Loucy (cell line): ENCODE measurements at regions not wholly inside any gene's neighbourhood (a gene's known extent, or its start where the extent isn't known, plus 50 kb on each side); places are given as distances from the start of the nearest gene placed in this dataset.

Experiments
- H2AFZ ChIP-seq: fragments of 200-600 bp; sonication (generic); 2 replicates; pipeline ENCODE4 v1.6.0; 2016; ENCODE audit warnings: antibody characterized with exemption, mild to moderate bottlenecking, low read length, moderate library complexity
- H3F3A ChIP-seq: fragments of 200-600 bp; 2 replicates; pipeline ENCODE4 v1.6.0; 2016; ENCODE audit warnings: antibody characterized with exemption, low read depth, mild to moderate bottlenecking
- H3K27me3 ChIP-seq: fragments of 200-600 bp; sonication (generic); 2 replicates; pipeline ENCODE4 v1.6.1; 2014; ENCODE audit warnings: low read length, mild to moderate bottlenecking; ENCODE audit not compliant: insufficient read depth, poor library complexity, severe bottlenecking
- H3K36me3 ChIP-seq: fragments of 200-600 bp; sonication (generic); 2 replicates; pipeline ENCODE4 v1.6.1; 2016; ENCODE audit warnings: low read length; ENCODE audit not compliant: insufficient read depth
- H3K4me1 ChIP-seq: fragments of 200-600 bp; sonication (generic); 2 replicates; pipeline ENCODE4 v1.5.1; 2014; ENCODE audit warnings: low read length, mild to moderate bottlenecking; ENCODE audit not compliant: insufficient read depth, poor library complexity, severe bottlenecking
- H3K4me2 ChIP-seq: fragments of 200-600 bp; sonication (generic); 2 replicates; pipeline ENCODE4 v1.6.0; 2014; ENCODE audit warnings: antibody characterized with exemption, low read length, low read depth, mild to moderate bottlenecking; ENCODE audit not compliant: poor library complexity, severe bottlenecking
- H3K4me3 ChIP-seq: fragments of 200-600 bp; sonication (generic); 2 replicates; pipeline ENCODE4 v1.5.1; 2014; ENCODE audit warnings: low read length, mild to moderate bottlenecking, mixed read lengths; ENCODE audit not compliant: poor library complexity, severe bottlenecking
- H3K79me2 ChIP-seq: fragments of 200-600 bp; sonication (generic); 2 replicates; pipeline ENCODE4 v1.6.1; 2014; ENCODE audit warnings: low read length; ENCODE audit not compliant: insufficient read depth
- H3K9ac ChIP-seq: fragments of 200-600 bp; sonication (generic); 2 replicates; pipeline ENCODE4 v1.6.0; 2014; ENCODE audit warnings: mild to moderate bottlenecking, low read depth, low read length, moderate library complexity; ENCODE audit not compliant: poor library complexity, severe bottlenecking
- H3K9me2 ChIP-seq: fragments of 200-600 bp; sonication (generic); replicated peaks from 2 replicates; pipeline ENCODE4 v1.6.1; 2016; ENCODE audit warnings: low read depth, low read length, mixed read lengths
- H3K9me3 ChIP-seq: fragments of 200-600 bp; sonication (generic); 2 replicates; pipeline ENCODE4 v1.6.1; 2014; ENCODE audit warnings: mild to moderate bottlenecking, antibody characterized with exemption, low read length, low read depth; ENCODE audit not compliant: insufficient read depth
- H4K20me1 ChIP-seq: fragments of 200-600 bp; sonication (generic); 2 replicates; pipeline ENCODE4 v1.6.0; 2014; ENCODE audit warnings: antibody characterized with exemption, low read length, mild to moderate bottlenecking; ENCODE audit not compliant: insufficient read depth, poor library complexity, severe bottlenecking
- CTCF ChIP-seq: fragments of 200-600 bp; sonication (generic); conservative IDR thresholded peaks from 2 replicates; pipeline ENCODE4 v1.5.1; 2014; ENCODE audit warnings: mild to moderate bottlenecking, antibody characterized with exemption, low read length
- EZH2phosphoT487 ChIP-seq: fragments of 200-600 bp; IDR thresholded peaks from 2 replicates; pipeline ENCODE4 v1.6.1; 2018; ENCODE audit warnings: antibody characterized with exemption, mild to moderate bottlenecking, moderate library complexity, borderline replicate concordance

DNA sequence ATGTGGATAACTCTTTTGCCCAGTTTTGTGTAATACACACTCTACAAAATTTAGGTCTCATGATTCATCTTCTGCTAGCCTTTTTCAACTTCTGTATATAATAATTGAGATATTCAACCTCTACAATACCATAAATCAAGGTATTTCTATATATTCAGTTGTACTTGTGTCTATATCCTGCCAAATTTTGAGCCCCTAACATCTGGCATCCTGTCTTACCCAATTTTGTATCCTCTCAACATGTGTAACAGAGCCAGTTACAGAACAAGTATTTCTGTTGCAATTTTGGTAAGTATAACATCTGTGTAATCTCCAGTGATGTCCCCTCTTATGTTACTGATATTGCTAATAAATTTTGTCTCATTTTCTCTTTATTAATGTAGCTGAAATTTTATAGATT is 145.8 kb downstream of the TRIB2 start:
- H2AFZ ChIP-seq = no peak overlapping the region
- peaks cover 16% of the 10 kb centered on the region for H3K27me3 ChIP-seq
- H3K9me2 ChIP-seq = no peaks in the 10 kb centered on the region
- H3K36me3 ChIP-seq = no peaks in the 10 kb centered on the region
- H3F3A ChIP-seq = peaks cover under 1% of the 10 kb centered on the region; the same call in 1 of the 2 replicates
- H3K4me3 ChIP-seq = no peak overlapping the region
- H3K4me2 ChIP-seq = no peak overlapping the region
- H3K9me3 ChIP-seq = peaks cover 26% of the 10 kb centered on the region
- H3K9ac ChIP-seq = no peak overlapping the region
- peaks cover 16% of the 10 kb centered on the region for H3K4me1 ChIP-seq
- TF ChIP-seq EZH2phosphoT487 = no peak
- no peak for TF ChIP-seq CTCF
- H4K20me1 ChIP-seq = no peaks in the 10 kb centered on the region
- no peaks in the 10 kb centered on the region for H3K79me2 ChIP-seq

GRCh38 chr2:12863937-12864336 is 147.2 kb downstream of the TRIB2 start:
- peaks cover 26% of the 10 kb centered on the region for H3K27me3 ChIP-seq
- H3K9me2 ChIP-seq = no peaks in the 10 kb centered on the region
- no peak for TF ChIP-seq CTCF
- no peak for TF ChIP-seq EZH2phosphoT487
- no peaks in the 10 kb centered on the region for H3K79me2 ChIP-seq
- no peak overlapping the region for H2AFZ ChIP-seq
- H3K9ac ChIP-seq = no peak overlapping the region
- peaks cover 2% of the 10 kb centered on the region for H3K4me1 ChIP-seq
- H3K4me3 ChIP-seq = no peak overlapping the region
- H3K9me3 ChIP-seq = peaks cover 26% of the 10 kb centered on the region
- H4K20me1 ChIP-seq = no peaks in the 10 kb centered on the region
- no peak overlapping the region for H3K4me2 ChIP-seq
- H3F3A ChIP-seq = no peaks in the 10 kb centered on the region
- H3K36me3 ChIP-seq = no peaks in the 10 kb centered on the region

DNA sequence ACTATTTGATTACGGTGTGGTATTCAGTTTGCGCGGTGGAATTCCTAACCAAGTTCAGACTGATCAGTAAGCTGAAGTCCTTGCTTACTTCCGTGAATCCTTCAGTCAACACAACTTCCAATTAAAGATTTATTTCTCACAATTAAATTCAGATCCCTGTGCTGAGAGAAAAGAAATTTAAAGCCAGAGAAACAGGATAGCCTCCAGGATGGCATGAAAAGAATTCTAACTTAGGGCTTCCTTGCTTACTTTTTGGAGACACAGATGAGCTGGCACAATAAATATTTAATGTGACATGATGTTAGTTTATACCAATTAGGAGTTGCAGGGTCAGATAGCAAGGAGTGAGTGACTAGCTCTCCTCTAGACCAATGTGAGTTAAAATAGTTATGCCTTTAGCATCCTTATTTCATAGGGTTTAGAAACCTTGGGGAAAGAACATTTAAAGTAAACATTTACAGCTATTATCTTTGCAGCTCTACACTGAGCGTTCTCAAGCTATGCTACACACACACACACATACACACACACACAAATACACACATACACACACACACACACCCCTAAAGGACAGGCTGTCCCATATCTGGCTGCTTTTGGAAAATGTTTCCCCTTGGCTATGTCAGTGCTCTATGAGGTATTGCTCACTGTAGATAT is 151.0 kb downstream of the TRIB2 start:
- Histone ChIP-seq H3K9me2 (no peaks in the 10 kb centered on the region), H3F3A (no peaks in the 10 kb centered on the region), H3K36me3 (no peaks in the 10 kb centered on the region), H3K9me3 (peaks cover 11% of the 10 kb centered on the region), H2AFZ (no peak overlapping the region), H3K79me2 (no peaks in the 10 kb centered on the region), H3K27me3 (peaks cover 22% of the 10 kb centered on the region), H3K9ac (no peak overlapping the region), H3K4me1 (no peaks in the 10 kb centered on the region), H4K20me1 (no peaks in the 10 kb centered on the region), H3K4me2 (no peak overlapping the region), H3K4me3 (no peak overlapping the region)
- TF ChIP-seq EZH2phosphoT487 (no peak), CTCF (no peak)
